Activated CD8-positive, alpha-beta memory T cell treated with anti-CD3 and anti-CD28 coated beads for 4 hours (primary cell): ENCODE measurements at regions not wholly inside any gene's neighbourhood (a gene's known extent, or its start where the extent isn't known, plus 50 kb on each side); places are given as distances from the start of the nearest gene placed in this dataset.

Experiments
- DNase-seq, 2 donors: peaks; one replicate each; pipeline ENCODE4 v3.0.0-alpha.2; 2020; ENCODE audit warnings: low read depth in 2 of 2

DNA sequence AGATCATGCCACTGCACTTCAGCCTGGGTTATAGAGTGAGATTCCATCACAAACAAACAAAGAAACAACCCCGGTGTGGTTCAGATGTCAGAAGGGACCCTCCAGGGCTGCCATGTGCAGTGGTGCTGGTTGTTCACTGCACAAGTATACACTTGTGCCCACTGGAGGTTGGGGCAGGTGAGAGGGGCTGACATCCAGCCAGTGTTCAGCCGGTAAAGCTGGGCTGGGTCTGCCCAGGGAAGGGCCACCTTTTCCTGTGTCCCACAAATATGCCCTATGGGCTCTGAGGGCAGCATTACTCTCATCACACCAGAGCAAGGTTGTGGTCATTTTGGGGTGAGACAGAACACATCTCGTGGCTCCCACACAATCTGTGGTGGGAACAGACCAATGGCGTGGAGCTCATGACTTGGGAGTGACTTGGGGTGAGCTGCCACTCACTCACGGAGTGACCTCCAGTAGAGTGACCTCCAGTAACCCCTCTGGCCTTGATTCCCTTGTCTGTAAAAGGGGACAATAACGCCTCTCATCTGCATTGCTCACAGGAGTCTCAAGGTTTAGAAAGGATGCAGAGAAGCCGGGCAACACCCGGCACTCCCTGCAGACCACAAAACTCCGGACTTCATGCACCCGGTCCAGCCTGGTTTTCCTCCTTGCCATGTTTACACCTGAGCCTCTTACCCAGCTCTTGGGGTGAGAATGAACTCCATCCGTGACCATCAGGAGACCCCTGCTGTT is 69.0 kb upstream of the VRK1 start:
- DNase-seq: no peak

DNA sequence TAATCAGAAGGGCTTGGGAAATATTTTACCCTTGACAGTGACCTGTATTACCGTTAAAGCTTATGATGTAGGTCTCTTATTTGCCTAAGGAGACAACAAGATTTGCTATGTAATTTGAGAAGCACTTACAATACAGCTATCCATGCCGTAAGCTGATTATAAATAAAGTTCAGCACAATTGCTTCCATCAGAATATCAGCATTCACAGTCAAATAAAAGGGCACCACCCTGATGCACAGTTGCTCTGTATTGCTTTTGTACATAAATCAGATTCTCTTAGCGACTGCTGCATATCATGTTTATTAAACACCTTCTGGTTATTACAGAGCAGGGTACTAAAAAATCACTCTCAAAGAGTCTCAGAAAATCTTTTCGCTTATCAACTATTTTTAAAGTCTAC is 67.3 kb upstream of the VRK1 start:
- no peak for DNase-seq

DNA sequence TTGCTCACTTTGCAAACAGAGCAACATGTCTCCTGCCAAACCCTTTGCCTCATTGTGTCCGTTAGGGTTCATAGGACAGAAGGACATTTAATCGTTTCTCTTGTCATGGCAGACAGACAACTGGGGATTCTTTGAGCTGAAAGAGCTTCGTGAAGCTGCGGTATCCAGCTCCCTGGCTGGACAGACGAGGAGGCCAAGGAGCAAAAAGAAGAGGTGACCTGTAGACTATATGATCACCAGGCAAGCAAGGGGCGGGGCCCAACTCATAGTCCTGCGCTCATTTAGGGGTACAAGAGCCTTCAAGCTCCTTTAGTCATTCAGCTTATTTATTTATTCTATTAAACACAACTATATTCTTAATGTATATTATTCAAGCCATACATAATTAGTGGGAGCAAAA is 66.8 kb upstream of the VRK1 start:
- DNase-seq: no peak

DNA sequence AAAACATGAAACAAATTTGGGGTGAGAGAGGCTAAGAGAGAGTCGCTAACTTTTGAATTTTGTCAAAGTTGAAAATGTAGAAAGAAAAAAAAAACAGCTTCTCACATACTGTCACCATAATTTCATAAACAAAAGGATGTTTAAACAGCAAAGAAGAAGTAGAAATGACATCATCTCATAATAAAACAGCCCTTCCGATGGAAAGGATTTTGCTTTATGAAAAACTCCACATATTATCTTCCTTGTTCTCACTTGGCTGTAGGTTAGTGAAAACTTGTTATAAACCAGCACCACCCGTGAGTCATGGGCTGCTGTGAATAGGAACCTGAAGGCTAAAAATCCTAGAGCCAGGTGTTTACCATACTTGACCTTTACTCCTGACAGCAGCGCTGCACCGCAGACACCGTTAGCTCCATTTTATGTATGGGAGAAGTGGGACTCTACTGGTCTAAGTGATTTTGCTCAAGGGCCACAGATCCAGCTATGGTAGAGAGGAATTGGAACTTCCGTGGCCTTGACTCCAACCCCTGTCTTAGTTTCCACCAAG is 63.0 kb upstream of the VRK1 start:
- DNase-seq: no peak

DNA sequence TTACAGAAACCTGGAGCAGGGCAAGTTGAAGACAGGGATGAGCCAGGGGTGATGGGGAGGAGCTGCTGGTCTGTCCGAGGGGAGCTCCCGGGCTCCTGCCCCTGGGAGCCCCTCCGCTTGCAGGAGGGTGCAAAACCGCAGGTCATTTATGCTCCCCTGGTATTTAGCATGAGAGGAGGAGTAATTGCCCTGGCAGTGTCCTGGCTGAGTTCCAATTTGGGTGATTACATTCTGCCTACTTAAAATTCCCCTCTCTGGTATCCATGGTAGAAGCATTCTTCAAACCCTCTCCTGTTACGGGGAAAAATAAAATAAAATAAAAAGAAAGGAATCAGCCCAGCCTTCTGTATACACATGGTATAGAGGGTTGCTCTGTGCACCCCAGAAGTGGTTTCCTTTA is 61.7 kb upstream of the VRK1 start:
- DNase-seq: no peak

DNA sequence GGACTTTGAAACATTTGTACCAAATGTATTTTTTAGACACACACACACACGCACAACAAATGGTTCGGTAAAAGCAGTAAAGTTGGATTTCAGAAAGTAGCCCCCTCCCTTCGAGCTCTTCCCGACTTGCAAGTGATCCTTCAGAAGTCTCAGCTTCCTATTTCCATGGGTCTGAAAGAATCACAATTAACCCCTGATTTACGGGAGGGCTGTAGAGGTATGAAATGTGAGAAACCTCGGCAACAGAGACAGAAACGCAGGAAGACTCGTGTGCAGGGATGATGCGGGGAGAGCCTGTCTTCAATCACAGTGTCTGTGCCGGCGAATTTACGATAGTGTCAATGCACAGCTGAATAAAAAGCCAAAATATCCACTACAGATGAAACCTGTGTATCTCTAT is 60.7 kb upstream of the VRK1 start:
- no peak for DNase-seq

DNA sequence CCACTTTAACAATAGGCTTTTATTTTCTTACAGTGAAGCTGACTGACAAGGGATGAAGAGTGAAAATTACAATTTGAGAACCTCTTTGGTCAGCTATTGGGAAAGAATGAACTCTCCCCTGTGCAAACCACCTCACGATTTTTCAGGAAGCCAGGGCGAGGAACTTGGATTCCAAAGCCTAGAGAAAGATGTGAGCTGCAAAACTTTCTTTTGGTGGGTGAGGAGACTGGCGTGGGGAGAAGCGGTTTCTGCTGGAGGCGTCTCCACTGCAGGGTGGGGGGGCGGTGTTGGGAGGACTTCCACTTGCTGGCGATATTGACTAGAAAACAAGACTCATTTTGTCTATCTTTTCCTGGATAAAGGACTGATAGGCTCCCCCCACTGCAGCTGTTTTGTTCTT is 59.3 kb upstream of the VRK1 start:
- no peak for DNase-seq

DNA sequence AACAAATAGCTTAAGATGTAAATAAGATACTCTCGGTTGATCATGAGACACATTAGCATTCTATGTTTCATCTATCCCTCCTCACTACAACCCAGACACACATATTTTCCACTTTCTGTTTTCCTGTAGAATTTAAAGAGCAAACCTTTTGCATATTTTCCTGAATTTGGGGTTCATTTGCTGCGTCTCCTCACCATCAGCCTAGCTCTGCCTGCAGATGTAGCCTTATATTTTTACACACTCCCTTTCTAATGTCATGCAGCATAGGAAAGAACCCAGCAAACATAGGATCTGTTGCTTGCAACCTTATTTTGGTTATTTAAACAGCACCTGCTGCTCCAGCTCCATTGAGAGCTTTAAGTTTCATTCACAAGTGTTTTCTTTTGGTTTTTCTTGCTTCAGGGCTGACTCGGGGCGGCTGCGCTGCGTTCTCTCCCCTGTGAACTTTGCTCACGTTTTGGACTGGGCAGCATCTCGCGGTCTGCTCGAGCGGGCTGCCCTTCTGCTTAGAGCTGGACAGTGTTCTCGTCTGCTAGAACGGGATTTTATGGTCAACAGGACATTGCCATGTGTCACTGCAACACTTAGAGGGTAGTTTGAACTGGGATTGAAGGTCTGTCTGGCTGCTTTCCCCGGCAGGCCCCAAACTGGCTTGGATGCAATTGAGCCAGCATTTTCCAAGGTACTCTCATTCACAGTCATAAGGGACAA is 57.8 kb upstream of the VRK1 start:
- DNase-seq: no peak

DNA sequence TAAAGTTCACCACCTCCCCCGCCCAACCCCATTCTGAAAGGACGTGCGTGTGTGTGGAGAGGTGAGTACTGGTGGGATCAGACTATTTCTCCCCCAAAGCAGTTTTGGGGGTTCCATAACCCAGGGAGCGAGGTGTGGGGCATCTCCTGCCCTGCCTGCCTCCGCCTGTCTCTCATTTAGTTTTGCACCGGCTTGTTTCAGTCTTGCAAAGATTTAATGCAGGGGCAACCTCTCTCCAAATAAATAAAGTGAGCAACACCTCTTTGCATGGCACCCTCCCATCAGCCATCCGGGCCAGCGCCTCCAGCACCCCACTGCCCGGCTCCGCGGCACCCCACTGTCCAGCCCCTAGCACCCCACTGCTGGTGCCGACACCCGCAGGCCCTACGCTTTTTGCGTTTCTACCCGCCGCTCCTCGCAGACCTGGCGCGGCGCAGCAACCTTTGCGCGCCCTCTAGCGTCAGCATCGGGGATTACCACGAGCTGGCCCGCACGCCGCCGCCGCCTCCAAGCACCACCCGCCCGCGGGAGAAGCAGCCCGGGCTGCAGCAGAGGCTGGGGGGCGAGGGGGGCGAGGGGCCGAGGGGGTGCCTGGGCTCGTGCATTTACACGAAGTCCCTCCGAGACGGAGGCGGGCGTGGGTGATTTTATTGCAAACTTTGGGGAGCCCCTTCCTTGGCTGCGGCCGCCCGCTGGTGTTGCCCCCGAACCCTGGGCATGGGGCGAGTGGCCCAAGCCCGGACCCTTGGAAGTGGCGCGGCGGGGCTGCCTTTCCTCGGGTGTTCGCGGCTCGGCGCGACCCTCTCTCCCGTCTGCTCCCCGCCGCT is 55.8 kb upstream of the VRK1 start:
- peak; percentile 38 to 47 for DNase-seq

DNA sequence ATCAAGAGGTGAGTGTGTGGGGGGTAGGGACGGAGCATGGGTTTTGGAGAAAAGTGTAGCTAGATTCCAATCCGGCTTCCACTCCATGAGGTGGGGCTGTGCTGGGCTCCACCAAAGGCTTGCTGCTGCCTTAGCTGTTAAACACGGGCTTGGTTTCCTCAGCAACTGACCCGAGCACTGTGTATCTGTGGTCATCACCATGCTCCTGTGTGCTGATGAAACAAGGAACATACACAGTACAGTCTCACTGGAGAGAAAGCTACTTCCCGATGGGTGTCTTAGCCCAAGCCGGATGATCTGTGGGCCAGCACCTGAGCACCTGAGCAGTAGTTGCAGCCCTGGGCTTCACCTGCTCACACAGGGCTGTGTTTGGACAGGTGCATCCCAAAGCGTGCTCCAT is 52.9 kb upstream of the VRK1 start:
- no peak for DNase-seq

DNA sequence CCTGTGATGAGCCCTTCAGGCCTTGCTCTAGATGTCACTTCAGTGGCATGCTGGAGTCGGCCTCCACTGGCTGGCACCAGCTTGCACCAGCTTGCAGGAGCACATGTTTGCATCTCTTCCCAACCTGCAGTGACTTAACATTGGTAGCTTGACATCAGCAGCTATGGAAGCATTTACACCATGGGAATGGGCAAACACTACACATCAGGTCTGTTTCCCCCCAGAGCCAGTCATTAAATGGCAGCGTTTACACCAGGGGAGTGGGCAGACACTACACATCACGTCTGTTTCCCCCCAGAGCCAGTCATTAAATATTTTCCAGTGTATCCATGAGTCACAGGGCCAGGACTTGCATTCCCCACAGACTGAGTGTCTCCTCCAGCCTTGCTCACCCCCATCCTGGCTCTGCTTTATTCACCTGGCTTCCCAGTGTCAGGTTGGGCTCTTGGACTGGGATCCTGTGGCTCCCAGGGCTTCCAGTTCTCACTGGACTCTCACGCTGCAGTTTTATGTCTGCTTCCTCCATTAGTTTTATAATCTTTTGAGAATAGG is 51.6 kb upstream of the VRK1 start:
- DNase-seq: no peak

DNA sequence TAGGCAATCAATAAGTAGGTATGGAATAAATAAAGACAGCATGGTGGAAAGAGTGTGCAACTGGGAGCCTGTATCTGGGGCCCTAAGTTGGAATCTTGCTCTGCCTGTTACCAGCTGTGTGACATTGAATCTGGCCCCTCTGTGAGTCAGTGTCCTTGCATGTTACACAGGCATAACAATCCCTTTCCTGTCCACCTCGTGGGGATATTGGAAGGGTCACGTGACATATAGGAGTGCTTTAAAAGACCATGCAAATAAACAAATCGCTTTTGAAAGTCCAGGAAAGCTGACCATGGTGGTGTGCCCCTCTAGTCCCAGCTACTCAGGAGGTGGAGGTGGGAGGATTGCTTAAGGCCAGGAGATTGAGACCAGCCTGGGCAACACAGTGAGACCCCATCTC is 51.1 kb upstream of the VRK1 start:
- no peak for DNase-seq

DNA sequence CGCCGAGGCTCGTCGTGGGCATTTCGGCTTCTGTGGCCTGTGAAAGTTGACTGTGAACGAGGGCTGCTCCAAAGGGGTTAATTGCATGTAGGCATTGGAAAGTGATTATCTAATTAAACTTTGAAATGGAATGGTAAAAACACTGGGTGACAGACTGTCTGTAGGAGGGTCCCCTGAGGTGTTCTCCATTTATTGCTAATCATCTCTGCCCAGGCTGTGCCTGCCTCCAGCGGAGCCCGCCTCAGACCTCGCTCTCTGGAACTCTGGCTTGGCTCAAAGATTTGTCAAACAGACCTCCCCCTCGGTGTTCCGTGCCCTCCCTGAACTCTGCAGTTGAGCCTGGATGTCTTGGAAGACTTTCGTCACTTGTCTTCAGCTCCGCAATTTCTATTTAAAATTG is 50.2 kb upstream of the VRK1 start:
- DNase-seq: no peak
